Panc1 (cell line): ENCODE measurements at regions not wholly inside any gene's neighbourhood (a gene's known extent, or its start where the extent isn't known, plus 50 kb on each side); places are given as distances from the start of the nearest gene placed in this dataset.

Experiments
- ATAC-seq: fragments of 200-7000 bp; cut with Tn5 transposase; 2 replicates; pipeline ENCODE4 v1.9.1; 2020; ENCODE audit warnings: mild to moderate bottlenecking, moderate library complexity
- BruUV-seq: library from RNA; stranded (reverse); fragments of 400-500 nt; replicated peaks from 2 replicates; lab custom pipeline; 2021; lab: Mats Ljungman, UMichigan
- CTCF ChIA-PET: fragments of 300-600 bp; sonication (Branson Sonifier 250); formaldehyde crosslinking; loops from one replicate; lab custom pipeline; 2022; ENCODE audit warnings: antibody characterized with exemption; lab: Charles Lee
- POLR2A ChIA-PET: fragments of 300-600 bp; sonication (Branson Sonifier 250); formaldehyde crosslinking; loops from one replicate; lab custom pipeline; 2022; ENCODE audit warnings: antibody characterized with exemption; lab: Charles Lee
- DNase-seq: peaks from one replicate; pipeline ENCODE4 v3.0.0-alpha.2; 2010; ENCODE audit warnings: low read depth, low spot score
- H3K27ac ChIP-seq: 2 replicates; pipeline ENCODE4 v1.5.1; 2011; ENCODE audit warnings: mild to moderate bottlenecking, low read length, inconsistent platforms
- H3K27me3 ChIP-seq: fragments of 200-500 bp; sonication (Bioruptor generic); 2 replicates; pipeline ENCODE4 v1.6.0; 2014; ENCODE audit warnings: low read length, inconsistent platforms; ENCODE audit not compliant: control insufficient read depth, insufficient read depth
- H3K36me3 ChIP-seq: fragments of 200-500 bp; sonication (Bioruptor generic); 2 replicates; pipeline ENCODE4 v1.5.1; 2014; ENCODE audit warnings: inconsistent platforms, mild to moderate bottlenecking, low read length, moderate library complexity; ENCODE audit not compliant: control insufficient read depth, insufficient read depth
- H3K4me1 ChIP-seq: 2 replicates; pipeline ENCODE4 v1.5.1; 2011; ENCODE audit warnings: inconsistent platforms, mild to moderate bottlenecking, low read length, moderate library complexity; ENCODE audit not compliant: control insufficient read depth, insufficient read depth
- H3K4me3 ChIP-seq, 2 experiments: 2 replicates each; pipeline ENCODE4 v1.5.1; 2011 to 2012; ENCODE audit warnings: low read depth in 2 of 2, low read length in 2 of 2, mild to moderate bottlenecking in 2 of 2, inconsistent platforms in 1 of 2, moderate library complexity in 1 of 2
- H3K9me3 ChIP-seq: fragments of 200-500 bp; sonication (Bioruptor generic); 2 replicates; pipeline ENCODE4 v1.5.1; 2014; ENCODE audit warnings: low read depth, mild to moderate bottlenecking, inconsistent platforms, low read length, moderate library complexity; ENCODE audit not compliant: control insufficient read depth, insufficient read depth
- CTCF ChIP-seq: fragments of 450-650 bp; IDR thresholded peaks from 2 replicates; pipeline ENCODE4 v1.5.1; 2017; ENCODE audit warnings: mild to moderate bottlenecking
- POLR2AphosphoS5 ChIP-seq: IDR thresholded peaks from 2 replicates; pipeline ENCODE4 v1.6.1; 2012; ENCODE audit warnings: mild to moderate bottlenecking, low read depth, low read length, moderate library complexity
- REST ChIP-seq, 2 experiments: IDR thresholded peaks; 2 replicates each; pipeline ENCODE4 v1.6.1; 2011 to 2012; ENCODE audit warnings: low read depth in 2 of 2, control low read depth in 1 of 2, low read length in 1 of 2, mild to moderate bottlenecking in 1 of 2, moderate library complexity in 1 of 2; ENCODE audit not compliant: insufficient read depth in 1 of 2
- SIN3A ChIP-seq: IDR thresholded peaks from 2 replicates; pipeline ENCODE4 v1.6.1; 2012; ENCODE audit warnings: low read depth, mild to moderate bottlenecking, low read length, moderate library complexity, borderline replicate concordance; ENCODE audit not compliant: insufficient read depth
- TCF7L2 ChIP-seq: IDR thresholded peaks from 2 replicates; pipeline ENCODE4 v1.6.1; 2011; ENCODE audit warnings: mild to moderate bottlenecking, low read depth, low read length, inconsistent platforms
- in situ Hi-C: cut with HindIII; loops from 2 replicates; pipeline ENCODE4 v1.10.0; 2016; ENCODE audit warnings: low sequenced_read_pairs, low pct_unique_long_range_greater_than_20kb
- intact Hi-C: fragments of 100-400 bp; cut with micrococcal nuclease; formaldehyde crosslinking; loops from one replicate; pipeline ENCODE4 v1.10.0; 2022; ENCODE audit not compliant: unreplicated experiment

- DNase-seq: no peak
- no peaks in the 10 kb centered on the region for H3K4me1 ChIP-seq
- H3K9me3 ChIP-seq: no peaks in the 10 kb centered on the region
- in situ Hi-C loops (no loop called here), intact Hi-C loops (no loop called here)
- CTCF ChIA-PET: no interaction called here
- POLR2A ChIA-PET: interaction anchor here (0.6 kb wide), 1 partner anchor 60 kb away, joined by 3 read pairs; no protein-coding TSS in a partner anchor
- H3K4me3 ChIP-seq: no peak overlapping the region
- TF ChIP-seq POLR2AphosphoS5 (no peak), REST (IDR thresholded peaks at IDR 0.05; ENCODE audit: insufficient read depth in 1 of 2, low read depth in 2 of 2, low read length in 1 of 2) (no peak), SIN3A (no peak), TCF7L2 (no peak), CTCF (no peak)
- ATAC-seq: no peak
- no peak overlapping the region for H3K27ac ChIP-seq
- no peaks in the 10 kb centered on the region for H3K36me3 ChIP-seq
- H3K27me3 ChIP-seq: no peaks in the 10 kb centered on the region
- BruUV-seq: no TSS peak
Observed at GRCh38 chr14:45381091-45381490, 128.1 kb upstream of the MIS18BP1 start.

- no peak for TF ChIP-seq TCF7L2
- no peak for TF ChIP-seq SIN3A
- TF ChIP-seq CTCF: no peak
- no peak for TF ChIP-seq POLR2AphosphoS5
- TF ChIP-seq REST (IDR thresholded peaks at IDR 0.05; ENCODE audit: insufficient read depth in 1 of 2, low read depth in 2 of 2, low read length in 1 of 2): no peak
- Histone ChIP-seq H3K9me3 (no peaks in the 10 kb centered on the region), H3K27ac (no peak overlapping the region), H3K27me3 (no peaks in the 10 kb centered on the region), H3K4me1 (no peaks in the 10 kb centered on the region), H3K4me3 (no peak overlapping the region), H3K36me3 (no peaks in the 10 kb centered on the region)
- ATAC-seq (no peak), DNase-seq (no peak)
- ChIA-PET CTCF (no interaction called here), POLR2A (no interaction called here)
- no TSS peak for BruUV-seq
- in situ Hi-C loops: no loop called here
- intact Hi-C loops: no loop called here
Observed at GRCh38 chr14:45377166-45377565, 124.2 kb upstream of the MIS18BP1 start.
